ENCODE measurements at regions not wholly inside any gene's neighbourhood (a gene's known extent, or its start where the extent isn't known, plus 50 kb on each side); places are given as distances from the start of the nearest gene placed in this dataset.

DNA sequence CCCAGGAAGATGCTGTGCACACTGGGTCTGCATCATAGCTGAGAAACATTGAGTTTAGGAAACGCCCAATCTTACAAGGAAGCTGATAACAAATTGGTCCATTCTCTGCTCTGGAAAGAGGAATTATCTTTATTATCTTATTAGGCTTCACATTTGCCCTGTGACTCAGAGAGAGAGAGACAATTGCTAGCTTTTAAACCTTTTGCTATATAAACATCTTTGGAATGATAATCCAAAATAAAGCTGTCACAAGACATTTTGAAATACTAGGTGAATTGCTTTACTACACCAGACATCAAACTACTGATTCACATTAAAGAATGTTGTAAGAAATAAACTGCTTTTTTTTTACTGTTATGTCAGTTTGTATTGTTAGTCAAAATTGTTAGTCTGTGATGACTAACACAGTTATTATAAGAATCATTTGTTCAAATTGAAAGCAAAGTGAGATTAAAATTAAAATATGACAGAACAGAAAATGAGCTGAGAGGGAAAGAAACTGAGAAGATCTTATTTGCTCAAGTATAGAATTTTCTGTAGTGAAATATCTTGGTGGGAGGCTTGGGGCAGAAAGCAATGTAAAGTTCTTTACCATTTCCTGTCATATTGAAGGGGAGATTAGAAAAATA is 765.4 kb upstream of the PCDH10 start:
- Histone ChIP-seq H3K27ac (no peak overlapping the region), H3K36me3 (no peaks in the 10 kb centered on the region), H3K27me3 (no peaks in the 10 kb centered on the region), H3K9me3 (no peaks in the 10 kb centered on the region), H3K4me1 (no peaks in the 10 kb centered on the region), H3K4me3 (no peak overlapping the region)
- no peak for DNase-seq
- TF ChIP-seq, protein P1, sequence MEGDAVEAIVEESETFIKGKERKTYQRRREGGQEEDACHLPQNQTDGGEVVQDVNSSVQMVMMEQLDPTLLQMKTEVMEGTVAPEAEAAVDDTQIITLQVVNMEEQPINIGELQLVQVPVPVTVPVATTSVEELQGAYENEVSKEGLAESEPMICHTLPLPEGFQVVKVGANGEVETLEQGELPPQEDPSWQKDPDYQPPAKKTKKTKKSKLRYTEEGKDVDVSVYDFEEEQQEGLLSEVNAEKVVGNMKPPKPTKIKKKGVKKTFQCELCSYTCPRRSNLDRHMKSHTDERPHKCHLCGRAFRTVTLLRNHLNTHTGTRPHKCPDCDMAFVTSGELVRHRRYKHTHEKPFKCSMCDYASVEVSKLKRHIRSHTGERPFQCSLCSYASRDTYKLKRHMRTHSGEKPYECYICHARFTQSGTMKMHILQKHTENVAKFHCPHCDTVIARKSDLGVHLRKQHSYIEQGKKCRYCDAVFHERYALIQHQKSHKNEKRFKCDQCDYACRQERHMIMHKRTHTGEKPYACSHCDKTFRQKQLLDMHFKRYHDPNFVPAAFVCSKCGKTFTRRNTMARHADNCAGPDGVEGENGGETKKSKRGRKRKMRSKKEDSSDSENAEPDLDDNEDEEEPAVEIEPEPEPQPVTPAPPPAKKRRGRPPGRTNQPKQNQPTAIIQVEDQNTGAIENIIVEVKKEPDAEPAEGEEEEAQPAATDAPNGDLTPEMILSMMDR (IDR thresholded peaks at IDR 0.05) = no peak
- TF ChIP-seq EP300 (IDR thresholded peaks at IDR 0.05) (no peak), POLR2AphosphoS5 (IDR thresholded peaks at IDR 0.05) (no peak), POLR2A (IDR thresholded peaks at IDR 0.05) (no peak)
- WGBS, 2 donors = 7 to 49% methylated on average over 1 of the region's 1 CpG
- intact Hi-C loops (cut with DNase I) = no loop called here

DNA sequence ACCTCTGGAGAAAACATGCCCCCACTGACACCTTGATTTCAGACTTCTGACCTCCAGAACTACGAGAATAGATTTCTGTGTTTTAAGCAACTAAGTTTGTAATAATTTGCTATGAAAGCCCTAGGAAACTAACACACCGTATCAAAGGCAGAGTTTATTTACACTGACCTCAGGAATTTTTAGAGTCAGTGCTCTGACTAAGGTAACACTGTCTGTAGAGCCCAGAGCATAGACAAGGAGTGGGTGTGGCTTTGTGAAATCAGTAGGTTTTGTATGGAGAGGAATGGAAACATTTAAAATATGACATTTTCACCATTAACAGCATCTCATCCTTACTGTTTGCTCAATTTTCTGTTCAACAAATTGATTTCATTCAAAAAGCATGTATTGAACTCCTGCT is 764.4 kb upstream of the PCDH10 start:
- Histone ChIP-seq H3K9me3 (no peaks in the 10 kb centered on the region), H3K36me3 (no peaks in the 10 kb centered on the region), H3K4me3 (no peak overlapping the region), H3K4me1 (no peaks in the 10 kb centered on the region), H3K27me3 (no peaks in the 10 kb centered on the region), H3K27ac (no peak overlapping the region)
- no peak for DNase-seq
- 25 to 64% methylated on average over 2 of the region's 2 CpGs for WGBS, 2 donors
- intact Hi-C loops (cut with DNase I) = no loop called here
- no peak for TF ChIP-seq EP300 (IDR thresholded peaks at IDR 0.05)
- no peak for TF ChIP-seq POLR2A (IDR thresholded peaks at IDR 0.05)
- TF ChIP-seq, protein P1 (IDR thresholded peaks at IDR 0.05) = no peak
- TF ChIP-seq POLR2AphosphoS5 (IDR thresholded peaks at IDR 0.05) = no peak

DNA sequence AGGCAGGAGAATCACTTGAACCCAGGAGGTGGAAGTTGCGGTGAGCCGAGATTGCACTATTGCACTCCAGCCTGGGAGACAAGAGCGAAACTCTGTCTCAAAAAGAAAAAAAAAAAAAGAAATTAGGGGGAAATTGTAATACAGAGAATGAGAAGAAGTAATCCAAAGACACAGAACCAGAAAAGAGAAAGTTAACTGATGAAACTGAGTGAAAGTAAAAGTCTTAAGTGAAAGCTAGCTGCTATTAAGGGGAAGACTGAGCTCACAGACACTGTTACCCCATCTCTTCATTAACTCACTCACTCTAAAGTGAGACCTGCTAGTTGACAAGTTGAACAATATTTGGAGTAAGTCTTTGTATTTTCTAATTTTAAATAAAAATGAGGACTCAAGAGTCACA is 763.0 kb upstream of the PCDH10 start:
- Histone ChIP-seq H3K4me1 (no peaks in the 10 kb centered on the region), H3K4me3 (no peak overlapping the region), H3K9me3 (no peaks in the 10 kb centered on the region), H3K27me3 (no peaks in the 10 kb centered on the region), H3K27ac (no peak overlapping the region), H3K36me3 (no peaks in the 10 kb centered on the region)
- 86 to 96% methylated on average over 3 of the region's 3 CpGs for WGBS, 2 donors
- no peak for DNase-seq
- intact Hi-C loops (cut with DNase I) = no loop called here
- TF ChIP-seq POLR2A (IDR thresholded peaks at IDR 0.05) (no peak), EP300 (IDR thresholded peaks at IDR 0.05) (no peak), POLR2AphosphoS5 (IDR thresholded peaks at IDR 0.05) (no peak)
- TF ChIP-seq, protein P1 (IDR thresholded peaks at IDR 0.05) = no peak

DNA sequence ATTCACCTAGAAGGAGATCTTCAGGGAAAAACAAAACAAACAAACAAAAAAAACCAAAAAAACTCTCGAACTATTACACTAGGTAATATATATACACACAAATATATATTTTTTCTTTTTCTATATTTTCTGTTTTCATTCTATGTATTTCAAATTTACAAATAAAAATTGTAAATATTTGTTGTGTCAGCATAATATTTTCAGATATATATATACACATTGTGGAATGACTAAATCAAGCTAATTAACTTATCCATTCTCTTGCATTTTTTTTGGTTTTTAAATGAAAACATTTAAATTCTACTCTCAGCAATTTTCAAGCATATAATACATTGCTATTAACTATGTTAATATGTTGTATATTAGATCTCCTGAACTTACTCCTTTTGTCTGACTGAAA is 762.0 kb upstream of the PCDH10 start:
- Histone ChIP-seq H3K4me1 (no peaks in the 10 kb centered on the region), H3K4me3 (no peak overlapping the region), H3K27ac (no peak overlapping the region), H3K27me3 (no peaks in the 10 kb centered on the region), H3K36me3 (no peaks in the 10 kb centered on the region), H3K9me3 (no peaks in the 10 kb centered on the region)
- 66 to 71% methylated on average over 1 of the region's 1 CpG for WGBS, 2 donors
- intact Hi-C loops (cut with DNase I) = no loop called here
- DNase-seq = no peak
- TF ChIP-seq, protein P1 (IDR thresholded peaks at IDR 0.05) = no peak

DNA sequence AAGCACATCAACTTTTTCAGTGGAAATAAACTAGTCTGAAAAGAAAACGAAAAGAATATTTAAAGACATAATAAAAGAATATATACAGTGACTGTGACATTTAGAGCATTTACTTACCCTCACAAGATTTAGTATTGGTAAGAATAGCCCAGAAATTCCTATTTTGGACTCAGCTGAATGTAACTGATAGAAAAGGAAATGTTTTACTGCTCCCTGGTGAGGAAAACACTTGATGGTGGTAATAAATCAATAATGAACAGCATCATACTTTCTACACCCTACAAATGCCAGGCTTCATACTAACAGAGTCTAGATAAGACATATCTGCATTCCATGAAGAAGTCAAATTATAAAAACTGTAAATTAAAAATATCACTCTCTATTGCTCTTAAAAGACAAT is 753.5 kb upstream of the PCDH10 start:
- DNase-seq = no peak
- no peaks in the 10 kb centered on the region for H3K9me3 ChIP-seq
- no peak overlapping the region for H3K4me3 ChIP-seq
- H3K4me1 ChIP-seq = no peaks in the 10 kb centered on the region
- no peak overlapping the region for H3K27ac ChIP-seq
- TF ChIP-seq, protein P1 (IDR thresholded peaks at IDR 0.05) = no peak
- TF ChIP-seq EP300 (IDR thresholded peaks at IDR 0.05) (no peak), POLR2A (IDR thresholded peaks at IDR 0.05) (no peak), POLR2AphosphoS5 (IDR thresholded peaks at IDR 0.05) (no peak)
- no peaks in the 10 kb centered on the region for H3K27me3 ChIP-seq
- no peaks in the 10 kb centered on the region for H3K36me3 ChIP-seq
- intact Hi-C loops (cut with DNase I) = no loop called here
- WGBS, 2 donors = 35 to 61% methylated on average over 1 of the region's 1 CpG

Data from sigmoid colon (tissue), 6 donors.